Adrenal gland (tissue), 5 donors: ENCODE measurements at regions not wholly inside any gene's neighbourhood (a gene's known extent, or its start where the extent isn't known, plus 50 kb on each side); places are given as distances from the start of the nearest gene placed in this dataset.

Experiments used
- CTCF ChIP-seq, 6 experiments: fragments of 450-650 bp in 4 of 6; fragments of 200-600 bp in 2 of 6; sonication (generic) in 1 of 6; IDR thresholded peaks; 1 replicate in 5 of 6; 2 replicates in 1 of 6; pipeline versions ENCODE4 v1.5.1 to v1.8.0; 2016 to 2021; ENCODE audit warnings: antibody characterized with exemption in 6 of 6, mild to moderate bottlenecking in 2 of 6, moderate library complexity in 1 of 6
- POLR2A ChIP-seq, 2 donors: fragments of 450-650 bp; IDR thresholded peaks; one replicate each; pipeline ENCODE4 v1.6.1; 2017; ENCODE audit warnings: antibody characterized with exemption in 2 of 2, mild to moderate bottlenecking in 2 of 2, moderate library complexity in 1 of 2
- donor health status: DM: no; HTN: no; CAD: no.

- no peak for TF ChIP-seq POLR2A (IDR thresholded peaks at IDR 0.05)
- TF ChIP-seq CTCF (IDR thresholded peaks at IDR 0.05): no peak
Observed at GRCh38 chr12:90021795-90022440, 313.3 kb upstream of the ATP2B1 start.
